Fibroblast of upper back skin (primary cell): ENCODE measurements at regions not wholly inside any gene's neighbourhood (a gene's known extent, or its start where the extent isn't known, plus 50 kb on each side); places are given as distances from the start of the nearest gene placed in this dataset.
"Not testable (repeated sequence)": the region's sequence is repeated elsewhere in the genome, so short reads cannot be mapped to it uniquely, and the experiment has no call there.

Source experiments
- DNase-seq: peaks from one replicate; pipeline ENCODE4 v3.0.0-alpha.2; 2013

- DNase-seq, result no peak
Measured at GRCh38 chr4:138347561-138347960, 105.4 kb upstream of the SLC7A11 start.

- DNase-seq, result no peak
Measured at GRCh38 chr4:138344851-138345250, 102.7 kb upstream of the SLC7A11 start.

- DNase-seq, result no peak
Measured at GRCh38 chr4:138344054-138344453, 101.9 kb upstream of the SLC7A11 start.

DNA sequence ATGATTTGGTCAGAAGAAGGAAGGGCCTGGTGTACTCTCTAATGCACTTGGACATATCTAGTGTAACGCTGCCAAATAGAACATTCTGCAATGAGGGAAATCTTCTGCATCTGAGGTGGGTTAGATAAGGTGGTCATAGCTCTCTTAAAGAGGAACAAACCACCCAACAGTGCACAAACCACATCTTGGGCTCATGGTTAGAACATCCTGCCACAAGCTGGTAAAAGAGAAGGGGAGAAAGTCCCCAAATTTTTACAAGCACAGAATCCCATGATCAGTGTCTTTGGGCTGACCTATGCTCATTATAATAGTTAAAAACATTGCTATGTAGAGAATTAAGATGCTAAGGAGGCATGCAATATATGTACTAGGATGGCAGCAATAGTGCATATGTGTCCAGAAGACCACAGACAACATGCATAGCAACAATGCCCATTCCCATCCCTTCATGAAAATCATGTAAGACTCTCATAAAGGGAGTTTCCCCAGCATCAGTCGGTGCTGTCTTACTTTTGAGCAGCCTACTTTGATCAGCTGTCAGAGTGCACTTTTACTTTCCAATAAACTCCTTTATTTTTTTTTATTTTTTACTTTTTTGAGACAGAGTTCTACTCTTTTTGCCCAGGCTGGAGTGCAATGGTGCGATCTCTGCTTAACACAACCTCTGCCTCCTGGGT lies 99.7 kb upstream of the SLC7A11 start:
- no peak for DNase-seq

DNA sequence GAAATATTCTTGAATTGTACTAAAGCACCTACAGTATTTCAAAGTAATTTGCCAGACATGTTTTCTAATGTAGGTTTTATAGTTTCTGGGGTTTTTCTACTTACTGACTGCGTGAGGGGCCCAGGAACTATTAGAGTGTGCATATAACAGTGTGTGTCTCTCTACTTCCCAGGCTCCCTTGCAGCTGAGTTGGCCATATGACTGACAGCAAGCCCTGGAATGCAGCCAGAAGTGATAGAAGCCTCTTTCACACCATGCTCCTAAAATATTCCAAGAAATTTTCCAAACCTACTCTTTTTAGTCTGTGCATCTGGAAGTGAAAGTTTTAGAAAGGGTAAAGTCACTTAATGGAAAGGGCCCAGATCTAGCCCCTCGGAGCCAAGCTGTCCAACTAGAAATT lies 96.7 kb upstream of the SLC7A11 start:
- no peak for DNase-seq

DNA sequence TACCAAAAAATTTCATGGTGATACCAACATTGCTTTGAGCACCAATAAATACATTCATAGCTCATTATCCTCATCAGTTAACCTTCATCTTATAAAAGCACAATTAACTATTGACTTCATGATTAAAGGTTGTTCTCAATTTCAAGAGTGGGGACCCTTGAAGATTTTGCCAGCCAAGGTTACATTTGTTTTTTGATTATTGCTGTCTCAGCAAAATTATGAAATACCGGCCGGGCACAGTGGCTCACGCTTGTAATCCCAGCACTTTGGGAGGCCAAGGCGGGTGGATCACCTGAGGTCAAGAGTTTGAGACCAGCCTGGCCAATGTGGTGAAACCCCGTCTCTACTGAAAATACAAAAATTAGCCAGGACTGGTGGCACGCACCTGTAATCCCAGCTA lies 96.1 kb upstream of the SLC7A11 start:
- not testable (repeated sequence) for DNase-seq

DNA sequence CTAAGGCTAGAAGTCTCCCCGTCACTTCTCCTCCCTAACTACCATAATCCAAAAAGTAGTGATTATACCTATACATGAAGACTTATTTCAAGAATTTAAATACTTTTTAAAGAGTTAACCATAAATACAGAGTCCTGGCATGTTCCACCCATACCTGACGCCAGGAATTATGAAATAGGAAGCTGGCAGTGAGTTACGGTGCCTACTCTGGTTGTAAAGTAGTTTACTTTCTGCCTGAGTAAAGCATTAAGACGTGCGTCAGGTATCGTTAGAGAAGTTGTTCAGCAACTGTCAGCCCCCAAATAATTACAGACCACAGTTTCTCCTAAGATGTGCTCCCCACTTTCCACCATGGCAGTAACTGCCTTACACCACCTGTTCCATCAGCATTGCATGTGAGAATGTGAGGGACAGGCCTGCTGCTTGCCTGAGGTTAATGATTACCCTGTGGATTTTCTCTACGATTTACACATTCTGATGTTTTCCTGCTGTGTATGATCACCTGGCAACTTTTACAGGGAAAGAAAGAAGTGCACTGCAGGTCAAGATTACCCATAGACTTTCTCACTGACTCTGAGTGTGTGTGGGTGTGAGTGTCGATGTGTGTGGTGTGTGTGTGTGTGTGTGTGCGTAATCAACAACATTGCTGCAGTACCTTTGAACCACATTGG lies 92.3 kb upstream of the SLC7A11 start:
- DNase-seq, result no peak

GRCh38 chr4:138332415-138332814 lies 90.3 kb upstream of the SLC7A11 start:
- DNase-seq, result not testable (repeated sequence)

- DNase-seq, result no peak
Measured at GRCh38 chr4:138330531-138330930, 88.4 kb upstream of the SLC7A11 start.

DNA sequence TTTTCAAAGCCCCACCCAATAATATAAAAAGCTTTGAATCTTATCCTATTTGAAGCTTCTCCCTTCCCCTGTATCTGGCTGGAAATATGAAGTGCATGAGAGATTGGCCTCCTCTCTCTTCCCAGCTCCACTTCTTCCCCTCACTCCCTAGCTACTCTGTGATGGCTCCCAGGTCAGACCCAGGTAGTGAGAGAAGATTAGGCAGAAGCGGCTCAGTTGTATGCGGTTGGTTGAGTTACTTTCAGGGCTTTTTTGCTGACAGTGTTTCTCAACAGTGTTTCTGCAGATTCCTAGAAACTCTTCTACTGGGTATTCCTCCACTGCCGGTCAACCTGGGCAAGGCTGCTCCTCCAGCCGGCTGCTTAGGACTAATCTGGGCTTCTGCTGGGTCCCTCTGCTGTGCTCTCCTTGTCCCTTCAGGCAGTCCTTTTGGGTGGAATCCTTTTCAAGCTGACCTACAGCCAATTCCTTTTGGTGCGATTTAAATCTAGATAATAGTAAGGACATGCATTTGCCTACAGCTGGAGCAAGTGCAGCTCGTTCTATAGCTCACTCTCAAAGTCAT lies 87.4 kb upstream of the SLC7A11 start:
- no peak for DNase-seq

- no peak for DNase-seq
Measured at GRCh38 chr4:138327338-138327737, 85.2 kb upstream of the SLC7A11 start.

- no peak for DNase-seq
Measured at GRCh38 chr4:138320831-138321230, 78.7 kb upstream of the SLC7A11 start.

GRCh38 chr4:138320030-138320429 lies 77.9 kb upstream of the SLC7A11 start:
- no peak for DNase-seq

DNA sequence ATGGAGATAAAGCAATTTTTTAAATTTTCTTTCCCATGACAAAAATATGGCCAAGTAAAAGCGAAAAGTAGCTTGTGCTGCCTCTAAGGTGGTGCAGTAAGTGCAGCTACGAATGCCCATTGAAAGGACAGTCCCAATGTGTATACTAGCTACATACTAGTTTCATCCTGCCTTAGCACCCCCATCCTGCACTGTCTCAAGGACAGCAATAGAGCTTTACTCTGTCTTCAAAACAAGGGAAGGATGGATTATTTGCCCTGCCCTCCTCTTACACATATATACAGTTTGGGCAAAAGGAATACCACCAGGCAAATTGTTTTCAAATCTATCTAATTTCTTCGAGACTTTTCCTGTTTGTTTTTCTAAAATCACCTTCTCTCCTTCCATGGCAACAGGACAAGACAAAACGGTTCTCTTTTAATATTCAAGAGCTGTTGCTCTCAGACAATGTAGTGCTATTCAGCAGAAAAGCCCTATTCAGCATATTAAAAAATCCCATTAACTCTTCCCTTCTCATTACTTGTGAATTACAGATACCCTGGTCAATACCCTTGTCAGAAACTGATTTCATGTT lies 75.1 kb upstream of the SLC7A11 start:
- DNase-seq, result no peak

- DNase-seq, result no peak
Measured at GRCh38 chr4:138312536-138312911, 70.4 kb upstream of the SLC7A11 start.

DNA sequence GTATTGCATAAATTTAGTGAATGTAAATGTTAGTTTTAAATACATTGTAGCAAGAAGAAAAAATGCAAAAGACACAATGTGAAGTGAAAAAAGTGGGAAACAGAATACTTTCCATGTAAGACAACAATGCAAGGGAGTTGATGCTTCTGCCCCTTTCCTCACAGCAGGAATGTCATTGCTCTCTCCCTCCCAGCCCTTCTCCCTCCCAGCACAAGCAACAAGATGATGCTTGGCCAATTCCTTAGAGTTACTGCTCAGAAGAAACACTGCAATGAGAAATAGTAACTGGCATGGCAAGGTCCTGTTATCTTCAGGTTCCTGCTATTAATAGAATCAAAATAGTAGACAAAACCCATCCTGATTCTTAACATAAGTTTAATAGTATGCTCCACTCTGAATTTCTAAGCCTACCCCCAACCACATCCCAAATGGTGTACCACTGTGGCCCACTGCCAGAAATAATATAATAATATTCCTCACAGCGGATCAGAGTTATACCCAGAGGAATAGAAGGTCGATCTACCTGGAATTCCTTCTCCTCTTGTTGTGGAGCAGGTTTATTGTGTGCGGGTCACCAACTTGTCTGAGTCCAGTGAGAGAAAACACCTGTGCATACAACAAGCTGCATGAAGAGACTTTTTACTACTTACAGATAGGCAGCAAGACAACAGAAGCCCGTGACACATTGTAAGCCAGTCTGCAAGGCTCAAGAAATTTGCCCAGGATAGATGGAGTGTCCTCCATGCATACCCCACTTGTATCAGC lies 69.8 kb upstream of the SLC7A11 start:
- peak; percentile 23 for DNase-seq

GRCh38 chr4:138310991-138311390 lies 68.8 kb upstream of the SLC7A11 start:
- DNase-seq, result peak; percentile 74

GRCh38 chr4:138310498-138310897 lies 68.3 kb upstream of the SLC7A11 start:
- DNase-seq, result peak; percentile 51

DNA sequence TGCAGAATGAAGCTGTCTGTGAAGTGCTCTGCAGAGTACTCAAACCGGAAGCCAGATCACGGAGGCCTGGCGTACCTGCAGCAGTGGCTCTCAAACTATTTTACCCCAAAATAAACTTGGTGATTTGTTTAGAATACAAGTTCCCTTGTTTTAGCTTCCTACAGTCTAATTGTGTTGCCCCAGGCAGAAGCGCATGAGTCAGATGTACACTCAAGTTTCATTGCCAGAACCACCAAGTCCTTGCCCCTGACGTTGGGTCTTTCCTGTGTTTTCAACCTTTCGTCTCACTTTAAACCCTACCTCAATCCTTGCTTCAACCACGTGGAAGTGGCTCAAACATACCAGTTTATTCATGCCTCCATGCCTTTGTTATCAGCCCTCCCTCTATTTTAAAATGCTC lies 66.2 kb upstream of the SLC7A11 start:
- DNase-seq, result no peak

- no peak for DNase-seq
Measured at GRCh38 chr4:138307319-138307718, 65.2 kb upstream of the SLC7A11 start.

DNA sequence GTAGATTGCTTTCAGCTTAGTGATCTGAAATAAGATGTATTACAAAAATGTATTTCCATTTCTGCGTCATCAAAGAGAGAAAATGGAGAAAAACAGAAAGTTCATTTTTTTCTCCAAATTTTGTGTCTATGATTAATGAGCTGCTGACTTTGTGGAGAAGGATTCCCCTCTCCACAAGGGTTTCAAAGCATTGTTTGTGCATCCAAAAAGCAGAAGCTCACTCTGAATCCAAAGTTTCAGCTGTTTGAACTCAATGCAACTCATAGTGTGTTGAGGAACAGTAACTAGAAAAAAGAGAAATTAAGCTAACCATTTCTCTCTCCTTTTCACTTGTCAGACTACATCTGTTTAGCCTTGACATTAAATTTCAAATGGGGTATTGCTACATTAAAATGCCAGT lies 62.9 kb upstream of the SLC7A11 start:
- no peak for DNase-seq

DNA sequence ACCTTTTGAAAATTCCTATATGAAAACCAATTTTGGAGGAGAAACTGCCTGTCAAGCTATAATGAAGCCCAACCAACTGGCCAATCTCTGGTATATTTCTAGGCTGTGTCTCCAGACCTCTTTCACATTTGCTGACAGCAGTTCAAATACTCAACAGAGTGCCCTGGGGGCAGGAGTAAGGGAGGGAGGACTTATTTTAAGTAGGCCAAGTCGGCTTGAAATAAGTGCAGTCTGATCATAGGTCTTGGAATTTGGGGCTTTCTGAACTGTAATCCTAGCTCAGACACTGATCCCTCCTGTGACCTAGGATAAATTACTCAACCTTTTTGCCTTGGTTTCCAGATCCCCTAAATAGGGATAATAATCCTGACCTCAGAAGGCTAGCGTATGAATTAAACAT lies 59.4 kb upstream of the SLC7A11 start:
- no peak for DNase-seq

- no peak for DNase-seq
Measured at GRCh38 chr4:138300616-138301015, 58.5 kb upstream of the SLC7A11 start.
